ENCODE measurements at regions not wholly inside any gene's neighbourhood (a gene's known extent, or its start where the extent isn't known, plus 50 kb on each side); places are given as distances from the start of the nearest gene placed in this dataset.
"Not testable (repeated sequence)": the region's sequence is repeated elsewhere in the genome, so short reads cannot be mapped to it uniquely, and the experiment has no call there.

DNA sequence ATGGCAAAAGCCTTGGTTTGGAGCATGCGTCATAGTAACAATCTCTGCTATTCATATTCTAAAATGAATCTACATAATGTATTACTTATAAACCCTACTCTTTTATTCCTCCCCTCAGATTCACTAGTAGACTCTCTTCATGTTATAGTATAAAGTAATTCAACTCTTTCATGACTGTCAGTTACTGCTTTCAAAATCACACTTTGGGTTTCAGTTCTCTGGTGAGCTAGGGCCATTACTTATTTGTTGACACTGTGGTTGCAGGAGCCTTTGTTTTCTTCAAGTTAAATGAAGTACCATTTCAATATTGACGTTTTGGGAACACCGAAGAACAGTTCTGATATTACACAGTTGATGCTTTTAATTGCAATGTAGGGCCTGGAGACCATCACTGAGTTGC, 378.4 kb downstream of the DDX10 start:
- DNase-seq (ENCODE audit: low read depth): no peak

DNA sequence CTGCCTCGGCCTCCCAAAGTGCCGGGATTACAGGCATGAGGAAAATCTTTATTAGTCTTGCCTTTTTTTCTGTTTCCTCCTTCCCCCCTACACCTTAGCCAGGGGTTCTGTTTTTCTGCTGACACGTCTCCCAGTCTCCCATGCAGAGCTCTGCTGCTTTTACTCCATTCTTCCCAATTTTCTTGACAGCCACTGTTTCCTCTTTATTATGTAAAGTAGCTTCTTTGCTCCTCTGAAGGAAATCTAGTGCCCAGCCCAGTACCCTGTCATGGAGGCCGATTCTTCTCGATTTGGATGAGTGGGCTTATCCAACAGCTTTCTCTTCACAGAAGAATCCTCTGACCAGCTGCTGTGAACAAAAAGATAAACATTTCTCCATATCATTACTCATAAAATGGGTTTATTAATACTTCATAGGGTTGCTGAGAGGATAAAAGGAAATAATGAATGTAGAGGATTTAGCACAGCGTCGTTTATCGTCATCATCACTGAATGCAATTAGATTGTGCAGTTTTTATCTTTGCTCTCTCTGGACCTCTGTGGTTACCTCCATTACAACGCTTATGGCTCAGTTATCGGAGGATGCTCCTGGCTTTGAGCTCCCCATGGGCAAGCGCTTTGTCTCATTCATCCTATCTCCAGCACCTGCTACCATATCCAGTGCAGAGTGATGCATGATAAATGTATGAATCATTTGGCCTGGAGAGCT, 375.6 kb upstream of the C11orf87 start:
- peak; percentile 21 for DNase-seq (ENCODE audit: low read depth)

DNA sequence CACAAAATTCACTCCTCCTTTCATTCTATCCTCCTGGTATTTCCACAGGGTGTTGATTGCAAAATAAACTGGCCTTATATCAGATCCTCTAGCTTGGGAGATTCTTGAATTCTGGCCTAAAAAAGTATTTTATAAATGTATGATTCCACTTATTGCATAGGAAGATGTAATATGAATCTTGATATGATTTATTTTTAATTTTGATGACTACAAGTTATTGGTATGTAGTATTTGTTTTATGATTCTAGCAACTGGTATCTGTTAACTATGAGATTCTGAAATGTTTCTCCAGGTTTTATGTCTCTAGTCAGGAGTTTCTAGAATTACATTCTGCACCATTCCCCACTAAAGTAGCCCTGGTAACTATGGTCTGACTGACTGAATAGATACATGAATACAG, 373.9 kb upstream of the C11orf87 start:
- peak; percentile 50 for DNase-seq (ENCODE audit: low read depth)

DNA sequence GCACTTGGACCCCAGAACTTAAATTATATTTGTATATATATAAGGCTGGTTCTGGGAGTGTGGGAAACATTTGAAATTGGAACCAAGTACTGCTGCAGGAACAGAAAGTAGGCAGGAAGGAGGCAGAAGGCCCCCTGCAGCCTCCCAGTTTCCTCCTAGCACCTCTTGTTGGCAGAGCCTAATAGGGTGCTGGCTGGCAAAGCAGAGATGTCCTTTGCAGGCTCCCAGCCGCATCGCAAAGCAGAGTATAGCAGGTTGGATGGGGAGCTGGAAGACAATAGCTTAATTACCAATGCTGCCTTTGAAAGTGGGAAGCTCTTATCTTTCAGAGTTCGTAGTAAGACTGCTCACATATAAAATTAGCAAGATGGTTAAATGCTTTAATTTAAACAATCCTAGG, 370.8 kb upstream of the C11orf87 start:
- DNase-seq (ENCODE audit: low read depth): no peak

DNA sequence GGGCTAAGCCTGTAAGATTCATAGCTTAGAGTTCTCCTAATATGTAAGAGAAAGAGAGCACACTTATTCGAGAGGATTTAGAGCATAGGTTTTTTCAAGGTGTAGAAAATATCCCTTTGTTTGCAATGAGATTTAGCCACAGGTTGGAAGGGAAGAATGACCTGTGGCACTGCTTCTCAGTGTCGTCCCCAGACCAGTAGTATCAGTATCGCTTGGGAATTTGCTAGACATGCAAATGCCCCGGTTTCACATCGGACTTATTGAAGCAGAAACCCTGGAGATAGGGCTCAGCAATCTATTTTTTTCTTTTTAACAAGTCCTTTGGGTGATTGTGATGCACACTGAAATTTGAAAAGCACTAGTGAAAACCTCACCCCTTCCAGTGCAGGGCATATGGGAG, 362.6 kb upstream of the C11orf87 start:
- no peak for DNase-seq (ENCODE audit: low read depth)

DNA sequence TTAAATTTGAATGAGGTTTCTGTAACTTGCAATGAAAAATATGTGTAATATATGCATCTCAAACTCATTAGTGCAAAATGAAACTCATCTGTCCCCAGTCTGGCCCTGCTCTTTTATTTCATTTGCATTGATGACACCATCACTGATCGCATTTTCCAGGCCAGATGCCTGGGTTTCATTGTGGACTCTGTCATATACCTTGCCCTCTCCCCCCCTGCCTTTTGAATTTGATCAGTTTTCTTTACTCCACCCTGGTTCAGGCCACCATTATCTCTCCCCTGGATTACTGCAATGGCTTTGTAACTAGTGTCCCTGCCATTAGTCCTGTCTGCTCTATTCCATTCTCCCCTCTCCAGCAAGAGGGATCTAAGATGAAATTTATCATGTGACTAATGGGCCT, 360.6 kb upstream of the C11orf87 start:
- DNase-seq (ENCODE audit: low read depth): no peak

DNA sequence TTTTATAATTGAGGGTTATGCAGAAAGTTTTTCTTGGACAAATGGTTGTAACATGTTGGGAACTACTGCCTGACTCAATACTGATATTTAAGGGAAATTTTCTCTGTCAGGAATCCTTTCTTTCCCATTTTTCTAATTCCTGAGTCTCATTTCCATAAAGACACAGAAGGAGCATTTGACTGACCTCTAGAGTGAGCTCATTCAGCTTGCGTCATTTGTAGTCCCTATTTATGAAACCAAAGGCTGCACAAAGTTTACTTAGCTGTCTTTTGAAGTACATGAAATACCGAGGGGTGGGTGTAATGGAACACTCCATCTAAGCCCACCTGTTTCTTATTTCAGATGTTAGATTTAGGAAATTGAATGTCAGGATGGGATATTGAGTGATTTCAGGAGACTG, 359.5 kb upstream of the C11orf87 start:
- DNase-seq (ENCODE audit: low read depth): peak; percentile 71

DNA sequence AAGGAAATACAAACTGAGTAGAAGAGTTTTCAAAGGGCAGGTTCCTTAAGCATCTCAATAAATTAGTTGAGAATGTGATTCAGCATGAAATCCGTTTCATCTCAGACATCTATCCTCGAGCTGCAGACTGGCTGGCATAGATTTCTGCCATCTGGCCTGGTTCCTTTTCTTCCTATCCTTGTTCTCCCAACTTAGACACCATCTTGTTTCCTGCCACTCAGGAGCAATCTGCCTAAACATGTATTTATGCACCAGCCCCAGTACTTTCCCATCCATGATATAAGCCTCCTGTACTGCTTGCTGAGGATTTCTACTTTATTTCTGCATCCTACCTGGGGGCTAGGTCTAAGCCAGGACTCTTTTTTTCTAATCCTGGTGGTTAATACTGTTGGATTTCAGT, 359.1 kb upstream of the C11orf87 start:
- no peak for DNase-seq (ENCODE audit: low read depth)

DNA sequence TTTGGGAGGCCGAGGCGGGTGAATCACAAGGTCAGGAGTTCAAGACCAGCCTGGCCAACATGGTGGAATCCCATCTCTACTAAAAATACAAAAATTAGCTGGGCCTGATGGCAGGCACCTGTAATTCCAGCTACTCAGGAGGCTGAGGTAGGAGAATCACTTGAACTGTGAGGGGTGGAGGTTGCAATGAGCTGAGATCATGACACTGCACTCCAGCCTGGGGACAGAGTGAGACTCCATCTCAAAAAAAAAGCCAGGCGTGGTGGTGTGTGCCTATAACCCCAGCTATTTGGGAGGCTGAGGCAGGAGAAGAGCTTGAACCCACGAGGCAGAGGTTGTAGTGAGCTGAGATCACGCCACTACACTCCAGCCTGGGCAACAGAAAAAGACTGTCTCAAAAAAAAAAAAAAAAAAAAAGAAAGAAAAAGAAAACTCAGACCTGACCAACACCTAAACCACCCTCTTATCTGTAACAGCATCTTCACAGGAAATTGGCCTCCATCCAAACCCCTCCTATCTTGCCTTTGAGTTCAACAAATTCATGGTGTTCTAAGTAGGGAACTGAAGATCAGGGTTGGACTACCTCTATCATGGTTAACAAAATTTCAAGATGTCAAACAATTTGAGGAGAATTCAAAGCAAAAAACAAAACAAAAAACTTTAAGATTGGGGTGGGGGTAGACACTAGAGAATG, 357.2 kb upstream of the C11orf87 start:
- not testable (repeated sequence) for DNase-seq (ENCODE audit: low read depth)

DNA sequence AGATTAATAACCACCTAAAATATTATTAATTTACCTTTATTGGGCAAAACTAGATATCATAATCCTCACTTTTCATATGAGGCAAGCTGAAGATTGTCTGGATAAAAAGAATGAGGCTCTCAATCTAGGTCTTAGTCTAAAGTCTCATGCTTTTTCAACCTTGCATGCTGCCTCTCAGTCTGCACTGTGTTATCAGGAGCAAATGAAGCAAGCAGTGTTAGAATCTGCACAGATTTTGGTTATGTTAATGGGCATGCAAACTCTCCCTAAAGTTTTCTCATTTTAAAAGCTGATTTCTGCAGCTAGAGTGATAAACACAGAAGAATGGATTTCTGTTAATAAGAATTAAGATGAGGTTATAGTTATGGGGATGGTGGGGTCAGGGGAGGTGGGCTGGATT, 350.7 kb upstream of the C11orf87 start:
- no peak for DNase-seq (ENCODE audit: low read depth)

DNA sequence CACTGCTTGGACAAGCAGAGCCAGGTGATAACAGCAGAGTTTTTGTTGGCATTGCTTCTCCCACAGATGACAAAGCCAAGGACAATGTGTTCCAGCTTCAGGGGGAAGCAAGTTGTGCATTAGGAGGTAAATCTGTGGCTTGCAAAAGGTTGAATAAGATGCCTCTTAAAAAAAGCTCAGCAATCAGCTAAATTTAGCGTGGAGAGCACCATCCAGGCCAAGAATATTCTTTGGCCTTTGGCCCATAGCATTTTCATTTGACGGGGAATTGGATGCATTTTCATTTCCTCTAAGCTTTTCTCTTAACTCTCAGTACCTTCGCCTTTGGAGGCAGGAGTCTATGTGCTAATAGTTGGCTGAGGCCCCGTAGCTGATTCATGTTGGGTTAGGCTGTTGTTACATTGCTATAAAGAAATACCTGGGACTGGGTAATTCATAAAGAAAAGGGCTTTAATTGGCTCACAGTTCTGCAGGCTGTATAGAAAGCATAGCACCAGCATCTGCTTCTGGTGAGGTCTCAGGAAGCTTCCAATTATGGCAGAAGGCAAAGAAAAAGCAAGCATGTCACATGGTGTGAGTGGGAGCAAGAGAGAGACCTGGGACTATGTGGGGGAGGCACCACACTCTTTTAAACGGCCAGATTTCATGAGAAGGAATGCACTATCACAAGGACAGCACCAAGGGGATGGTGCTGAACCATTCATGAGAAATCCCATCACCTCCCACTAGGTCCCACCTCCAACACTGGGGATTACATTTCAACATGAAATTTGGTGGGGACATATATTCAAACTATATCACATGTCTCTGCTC, 350.1 kb upstream of the C11orf87 start:
- peak; percentile 79 for DNase-seq (ENCODE audit: low read depth)

DNA sequence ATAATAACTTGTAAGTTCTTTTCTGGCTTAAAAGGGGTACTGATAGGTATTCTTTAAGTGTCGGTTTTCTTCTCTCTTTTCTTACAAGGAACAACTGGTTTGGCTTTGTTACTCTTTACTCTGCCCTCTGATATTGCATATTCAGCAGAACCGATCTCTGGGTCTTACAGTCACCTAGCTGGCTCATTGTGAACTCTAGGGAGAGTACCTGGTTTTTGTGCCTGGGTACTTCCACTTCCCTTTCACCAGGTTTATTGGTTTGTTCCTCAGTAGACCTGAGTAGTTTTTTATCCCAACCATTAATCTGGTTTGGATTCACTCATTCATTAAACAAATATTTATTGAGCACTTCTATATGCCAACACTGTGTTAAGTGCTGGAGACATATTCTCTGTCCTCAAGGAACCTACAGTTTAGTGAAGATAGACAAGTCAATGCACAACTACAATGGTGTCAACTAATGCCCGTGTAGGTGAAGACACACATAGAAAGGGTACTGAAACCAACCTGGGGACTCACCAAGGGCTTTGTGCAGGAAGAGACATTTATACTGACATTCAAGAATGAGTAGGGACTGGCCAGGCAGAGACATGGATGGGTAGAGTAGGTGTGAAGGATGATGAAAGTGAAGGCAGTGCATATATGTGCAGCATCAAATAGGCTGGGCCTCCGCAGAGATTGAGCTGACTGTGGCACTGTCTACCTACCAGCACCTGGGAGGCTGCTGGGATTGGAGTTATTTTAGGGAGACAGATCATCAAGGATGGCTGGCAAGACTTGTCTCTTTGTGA, 348.8 kb upstream of the C11orf87 start:
- no peak for DNase-seq (ENCODE audit: low read depth)

DNA sequence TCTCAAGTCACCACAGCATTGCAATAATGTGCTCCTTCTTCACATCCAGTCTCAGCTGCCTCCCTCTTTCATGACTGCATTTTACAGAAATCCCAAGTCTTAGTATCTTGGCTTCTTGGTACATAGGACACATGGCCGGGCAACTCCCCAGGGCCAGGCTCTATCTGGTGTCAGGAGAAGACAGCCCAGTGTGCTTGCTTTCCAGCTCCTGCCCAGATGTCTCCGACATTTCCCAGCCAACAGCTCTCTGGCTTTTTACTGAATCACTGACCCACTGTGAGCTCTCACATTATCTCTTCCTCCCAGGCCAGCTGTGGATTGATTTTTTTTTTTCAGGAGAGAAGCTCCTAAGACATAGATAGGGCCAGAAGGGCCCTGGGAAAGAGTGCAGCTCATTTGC, 346.0 kb upstream of the C11orf87 start:
- no peak for DNase-seq (ENCODE audit: low read depth)

DNA sequence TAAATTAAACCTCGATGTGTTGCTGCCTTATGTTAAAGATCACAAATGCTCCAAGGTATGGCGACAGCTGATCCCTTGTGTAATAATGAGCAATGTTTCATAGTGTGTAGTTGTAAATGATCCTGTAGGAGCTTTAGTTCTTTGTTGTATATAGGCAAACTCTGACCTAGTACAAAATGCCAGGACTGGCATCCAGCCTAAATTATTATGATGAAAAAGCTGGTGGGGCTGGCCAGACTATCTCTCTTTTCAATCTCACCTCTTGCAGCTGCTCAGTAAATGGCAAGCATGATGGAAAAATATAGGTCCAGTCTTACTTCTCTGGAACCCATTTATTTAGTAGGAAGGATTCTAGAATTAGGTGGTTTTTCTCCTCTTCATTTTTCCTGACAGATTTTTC, 345.1 kb upstream of the C11orf87 start:
- DNase-seq (ENCODE audit: low read depth): no peak

DNA sequence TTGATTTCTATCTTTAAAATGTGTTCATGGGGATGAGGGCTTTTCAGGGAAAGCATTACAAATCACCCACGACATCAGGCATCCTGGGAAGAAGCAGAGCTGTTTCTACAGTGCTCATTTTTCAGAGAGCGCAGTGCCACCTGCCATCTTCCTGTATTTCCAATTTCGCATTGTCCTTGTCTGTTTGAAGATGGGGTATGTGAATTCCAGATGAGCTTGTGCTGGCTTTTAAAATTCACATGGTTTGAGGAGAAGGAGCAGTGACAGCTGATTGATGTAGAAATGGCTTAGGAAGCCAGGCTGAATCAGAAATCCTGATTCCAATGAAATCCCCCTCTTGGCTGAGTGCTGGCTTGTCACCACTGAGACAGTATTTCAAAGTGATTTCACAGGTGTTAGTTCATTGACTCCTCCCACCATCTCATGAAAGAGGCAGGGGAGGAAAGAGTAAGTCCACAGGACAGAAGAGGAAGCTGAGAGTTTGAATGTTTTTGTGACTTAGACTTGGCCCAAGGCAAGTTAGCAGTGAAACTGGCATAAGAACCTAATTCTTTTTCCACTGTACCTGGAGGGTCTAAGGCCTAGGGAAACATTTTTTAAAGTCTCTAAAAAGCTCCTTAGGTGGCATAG, 344.6 kb upstream of the C11orf87 start:
- no peak for DNase-seq (ENCODE audit: low read depth)

DNA sequence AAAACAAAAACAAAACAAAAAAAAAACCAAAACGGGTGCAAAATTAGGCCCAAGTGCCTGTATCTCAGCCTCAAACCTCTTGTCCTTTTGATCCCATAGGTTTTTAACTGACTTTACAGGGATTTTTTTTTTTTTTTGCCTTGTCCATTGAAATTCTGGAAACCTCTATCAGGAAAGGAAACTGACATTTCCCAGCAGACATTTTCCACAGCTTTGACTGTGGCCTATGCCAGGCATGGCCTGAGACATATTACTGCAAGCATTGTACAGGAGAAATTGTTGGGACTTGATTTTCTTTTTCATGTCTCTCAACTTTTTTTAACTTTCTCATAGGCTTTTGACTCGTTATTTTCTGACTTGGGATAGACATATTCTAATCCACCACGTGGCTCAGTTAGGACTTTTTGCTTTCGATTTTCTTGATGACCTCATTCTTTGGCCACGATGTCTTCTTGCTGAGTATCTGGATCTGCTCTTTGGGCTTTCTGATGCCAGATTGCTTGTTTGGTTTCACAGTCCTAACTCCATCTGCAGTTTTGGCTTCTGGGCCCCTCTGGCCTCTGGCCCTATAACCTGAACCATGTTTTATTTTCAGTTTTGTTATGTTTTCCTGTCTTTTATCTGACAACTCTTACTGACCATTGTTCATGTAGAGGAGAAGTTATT, 336.1 kb upstream of the C11orf87 start:
- peak; percentile 74 for DNase-seq (ENCODE audit: low read depth)

DNA sequence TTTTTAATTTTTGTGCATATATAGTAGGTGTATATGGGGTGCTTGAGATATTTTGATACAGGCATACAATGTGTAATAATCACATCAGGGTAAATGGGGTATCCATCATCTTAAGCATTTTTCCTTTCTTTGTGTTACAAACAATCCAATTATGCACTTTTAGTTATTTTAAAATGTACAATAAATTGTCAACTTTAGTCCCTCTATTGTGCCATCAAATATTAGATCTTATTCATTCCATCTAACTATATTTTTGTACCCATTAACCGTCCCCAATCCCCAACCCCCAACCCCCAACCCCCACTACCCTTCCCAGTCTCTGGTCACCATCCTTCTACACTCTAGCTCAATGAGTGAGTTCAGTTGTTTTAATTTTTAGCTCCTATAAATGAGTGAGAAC, 335.1 kb upstream of the C11orf87 start:
- DNase-seq (ENCODE audit: low read depth): no peak

DNA sequence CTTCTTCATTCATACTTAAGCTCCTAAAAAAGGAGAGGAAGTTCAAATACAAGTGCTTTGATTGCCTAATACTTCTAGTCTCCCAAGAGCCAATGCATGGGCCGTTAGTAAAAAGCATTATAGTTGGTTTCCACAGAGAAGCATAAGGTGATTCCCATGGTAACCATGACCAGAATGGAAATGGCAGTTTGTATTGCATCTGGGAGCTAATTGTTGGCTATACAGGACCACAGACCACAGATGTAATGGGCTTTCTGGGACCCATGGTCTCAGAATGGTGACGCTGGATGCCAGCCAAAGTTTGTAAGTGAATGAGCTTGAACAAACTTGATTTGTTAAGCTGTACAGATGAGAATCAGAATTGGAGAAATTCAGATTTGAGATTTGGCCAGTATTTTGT, 333.9 kb upstream of the C11orf87 start:
- DNase-seq (ENCODE audit: low read depth): no peak

DNA sequence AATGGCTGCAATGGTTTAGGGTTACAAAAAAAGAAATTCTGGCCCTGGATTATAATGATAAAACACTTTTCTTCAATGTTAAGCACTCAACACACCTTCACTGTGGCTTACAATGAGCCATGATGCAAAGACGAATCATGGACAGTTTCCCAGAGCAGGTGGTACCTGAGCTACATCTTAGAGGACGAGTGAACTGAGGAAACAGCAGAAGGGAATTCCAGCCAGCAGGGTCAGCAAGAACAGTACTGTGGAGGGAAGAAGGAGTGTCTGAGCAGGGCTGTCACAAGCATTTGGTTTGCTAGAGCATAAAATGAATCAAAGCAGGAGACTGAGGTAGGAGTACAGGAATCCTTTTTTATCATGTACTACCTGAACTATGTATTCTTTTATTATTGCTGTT, 332.8 kb upstream of the C11orf87 start:
- DNase-seq (ENCODE audit: low read depth): no peak

DNA sequence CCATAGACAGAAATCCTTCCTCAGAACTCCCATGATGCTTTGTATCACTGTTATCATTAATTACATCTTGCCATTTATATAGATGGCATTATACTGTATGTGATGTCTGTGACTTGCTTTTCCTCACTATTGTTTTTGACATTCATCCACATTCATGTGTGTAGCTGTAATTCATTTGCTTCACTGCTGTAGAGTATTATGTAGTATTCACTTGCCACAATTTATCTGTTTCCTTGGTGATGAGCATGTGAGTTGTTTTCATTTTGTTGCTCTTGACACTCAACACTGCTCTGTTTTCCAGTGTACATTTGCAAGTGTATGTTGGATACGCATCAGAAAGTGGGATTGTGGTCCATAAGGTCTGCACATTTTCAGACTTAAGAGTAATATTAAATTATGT, 328.6 kb upstream of the C11orf87 start:
- no peak for DNase-seq (ENCODE audit: low read depth)

DNA sequence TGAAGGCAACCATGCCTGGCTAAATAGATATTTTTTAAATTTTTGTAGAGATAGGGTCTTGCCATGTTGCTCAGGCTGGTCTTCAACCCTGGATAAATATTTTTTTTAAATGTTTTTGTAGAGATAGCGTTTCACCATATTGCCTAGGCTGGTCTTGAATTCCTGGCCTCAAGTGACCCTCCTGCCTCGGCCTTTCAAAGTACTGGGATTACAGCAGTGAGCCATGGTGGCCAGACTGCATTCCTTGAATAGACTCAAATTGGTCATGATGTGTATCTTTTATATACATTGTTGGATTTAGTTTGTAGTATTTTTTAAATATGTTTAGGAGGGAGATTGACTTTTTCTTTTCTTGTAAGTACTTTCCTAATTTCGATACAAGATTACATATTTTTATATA, 325.7 kb upstream of the C11orf87 start:
- no peak for DNase-seq (ENCODE audit: low read depth)
